HG03571 (cell line): ENCODE measurements at regions not wholly inside any gene's neighbourhood (a gene's known extent, or its start where the extent isn't known, plus 50 kb on each side); places are given as distances from the start of the nearest gene placed in this dataset.
"Not testable (repeated sequence)": the region's sequence is repeated elsewhere in the genome, so short reads cannot be mapped to it uniquely, and the experiment has no call there.

Experiments used
- ATAC-seq: cut with Tn5 transposase; IDR thresholded peaks from one replicate; pipeline ENCODE4 v1.9.1; 2021; ENCODE audit not compliant: unreplicated experiment

- ATAC-seq: no peak
Observed at GRCh38 chr18:55907453-55908175, 319.6 kb upstream of the TCF4 start.

- no peak for ATAC-seq
Observed at GRCh38 chr18:55906536-55906935, 318.5 kb upstream of the TCF4 start.

- no peak for ATAC-seq
Observed at GRCh38 chr18:55903911-55904310, 315.9 kb upstream of the TCF4 start.

- no peak for ATAC-seq
Observed at GRCh38 chr18:55900380-55900779, 312.4 kb upstream of the TCF4 start.

- ATAC-seq: no peak
Observed at GRCh38 chr18:55897091-55897689, 309.2 kb upstream of the TCF4 start.

- ATAC-seq: no peak
Observed at GRCh38 chr18:55893948-55894347, 306.0 kb upstream of the TCF4 start.

GRCh38 chr18:55892862-55893813 lies 305.1 kb upstream of the TCF4 start:
- ATAC-seq: not testable (repeated sequence)

- ATAC-seq: no peak
Observed at GRCh38 chr18:55886886-55887285, 298.9 kb upstream of the TCF4 start.

GRCh38 chr18:55884498-55884897 lies 296.5 kb upstream of the TCF4 start:
- no peak for ATAC-seq

- ATAC-seq: no peak
Observed at GRCh38 chr18:55880617-55881016, 292.6 kb upstream of the TCF4 start.

- no peak for ATAC-seq
Observed at GRCh38 chr18:55879331-55879730, 291.3 kb upstream of the TCF4 start.

- ATAC-seq: no peak
Observed at GRCh38 chr18:55878224-55878623, 290.2 kb upstream of the TCF4 start.

- no peak for ATAC-seq
Observed at GRCh38 chr18:55877321-55877720, 289.3 kb upstream of the TCF4 start.

- no peak for ATAC-seq
Observed at GRCh38 chr18:55876254-55876653, 288.3 kb upstream of the TCF4 start.

- ATAC-seq: no peak
Observed at GRCh38 chr18:55875371-55875901, 287.4 kb upstream of the TCF4 start.

- ATAC-seq: no peak
Observed at GRCh38 chr18:55869556-55870501, 281.8 kb upstream of the TCF4 start.

- no peak for ATAC-seq
Observed at GRCh38 chr18:55868909-55869308, 280.9 kb upstream of the TCF4 start.

GRCh38 chr18:55866886-55867285 lies 278.9 kb upstream of the TCF4 start:
- ATAC-seq: no peak

GRCh38 chr18:55866006-55866405 lies 278.0 kb upstream of the TCF4 start:
- ATAC-seq: no peak

GRCh38 chr18:55864281-55864680 lies 276.3 kb upstream of the TCF4 start:
- no peak for ATAC-seq
